Fibroblast of mammary gland (primary cell): ENCODE measurements at regions not wholly inside any gene's neighbourhood (a gene's known extent, or its start where the extent isn't known, plus 50 kb on each side); places are given as distances from the start of the nearest gene placed in this dataset.

Source experiments
- DNase-seq: peaks from one replicate; pipeline ENCODE4 v3.0.0-alpha.2; 2010; ENCODE audit warnings: low read depth
- H3K4me3 ChIP-seq: 2 replicates; pipeline ENCODE4 v1.5.1; 2011; ENCODE audit warnings: low read depth, mild to moderate bottlenecking, low read length, moderate library complexity; ENCODE audit not compliant: control insufficient read depth
- TF ChIP-seq, protein P1 (sequence below): conservative IDR thresholded peaks from 2 replicates; pipeline ENCODE4 v1.5.1; 2011; ENCODE audit warnings: low read depth, low read length, inconsistent platforms; ENCODE audit not compliant: control insufficient read depth, insufficient read depth

DNA sequence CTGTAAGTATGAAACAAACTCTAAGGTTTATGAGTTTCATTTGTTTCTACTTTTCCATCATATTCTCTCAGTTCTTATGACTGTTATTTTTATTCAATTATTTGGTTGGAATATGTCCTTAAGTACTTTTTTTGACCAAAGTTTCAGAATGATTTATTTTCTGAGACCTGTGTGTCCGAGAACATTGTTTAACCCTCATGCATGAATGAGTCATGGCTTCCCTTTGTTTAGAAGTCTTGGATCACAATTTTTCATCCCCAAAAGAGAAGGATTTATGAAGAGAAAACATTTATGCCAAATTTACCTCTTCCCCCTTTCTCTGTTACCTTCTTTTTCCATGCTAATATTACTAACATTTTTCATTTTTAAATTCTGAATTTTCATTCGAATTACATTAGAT lies 518.0 kb upstream of the NR2F2 start:
- peak; percentile 50 for DNase-seq
- H3K4me3 ChIP-seq, result no peak overlapping the region
- TF ChIP-seq, protein P1, sequence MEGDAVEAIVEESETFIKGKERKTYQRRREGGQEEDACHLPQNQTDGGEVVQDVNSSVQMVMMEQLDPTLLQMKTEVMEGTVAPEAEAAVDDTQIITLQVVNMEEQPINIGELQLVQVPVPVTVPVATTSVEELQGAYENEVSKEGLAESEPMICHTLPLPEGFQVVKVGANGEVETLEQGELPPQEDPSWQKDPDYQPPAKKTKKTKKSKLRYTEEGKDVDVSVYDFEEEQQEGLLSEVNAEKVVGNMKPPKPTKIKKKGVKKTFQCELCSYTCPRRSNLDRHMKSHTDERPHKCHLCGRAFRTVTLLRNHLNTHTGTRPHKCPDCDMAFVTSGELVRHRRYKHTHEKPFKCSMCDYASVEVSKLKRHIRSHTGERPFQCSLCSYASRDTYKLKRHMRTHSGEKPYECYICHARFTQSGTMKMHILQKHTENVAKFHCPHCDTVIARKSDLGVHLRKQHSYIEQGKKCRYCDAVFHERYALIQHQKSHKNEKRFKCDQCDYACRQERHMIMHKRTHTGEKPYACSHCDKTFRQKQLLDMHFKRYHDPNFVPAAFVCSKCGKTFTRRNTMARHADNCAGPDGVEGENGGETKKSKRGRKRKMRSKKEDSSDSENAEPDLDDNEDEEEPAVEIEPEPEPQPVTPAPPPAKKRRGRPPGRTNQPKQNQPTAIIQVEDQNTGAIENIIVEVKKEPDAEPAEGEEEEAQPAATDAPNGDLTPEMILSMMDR, result no peak

DNA sequence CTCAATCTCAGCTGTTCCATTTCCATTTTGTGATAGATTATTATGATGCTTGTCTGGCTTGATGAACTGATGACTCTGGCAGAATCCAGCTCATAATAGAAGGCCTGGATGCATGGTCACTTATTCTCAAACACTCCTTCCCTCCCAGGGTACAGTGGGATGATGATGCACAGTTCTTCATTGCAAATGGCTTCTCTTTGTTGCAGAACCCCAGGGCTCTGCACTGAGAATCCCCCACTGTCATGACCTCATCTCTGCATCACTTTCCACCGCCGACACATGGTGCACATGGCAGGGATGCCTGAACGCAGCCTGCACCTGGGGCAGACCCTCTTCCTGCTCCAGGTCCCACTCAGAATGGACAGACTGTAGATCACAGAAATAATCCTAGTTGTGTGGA lies 515.6 kb upstream of the NR2F2 start:
- DNase-seq, result no peak
- TF ChIP-seq, protein P1, result no peak
- no peak overlapping the region for H3K4me3 ChIP-seq

DNA sequence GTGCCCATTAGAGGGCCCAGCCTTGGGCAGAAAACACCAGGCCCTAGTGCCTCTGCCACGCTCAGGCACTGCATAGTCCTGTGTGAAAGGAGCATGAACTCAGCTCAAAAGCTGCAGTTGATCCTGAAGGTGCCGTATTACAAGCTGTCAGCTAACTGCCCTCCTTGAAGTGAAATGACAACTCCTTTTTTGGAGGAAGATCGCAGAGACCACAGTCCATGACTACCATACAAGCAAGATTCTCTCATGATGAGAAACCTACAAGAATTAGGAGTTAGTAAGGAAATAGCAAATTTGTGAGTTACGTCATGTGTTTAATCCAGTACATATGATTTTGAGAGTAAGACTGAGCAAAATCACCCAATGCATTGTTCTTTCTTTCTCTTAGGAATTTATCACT lies 513.9 kb upstream of the NR2F2 start:
- TF ChIP-seq, protein P1, result no peak
- H3K4me3 ChIP-seq, result no peak overlapping the region
- DNase-seq, result no peak

DNA sequence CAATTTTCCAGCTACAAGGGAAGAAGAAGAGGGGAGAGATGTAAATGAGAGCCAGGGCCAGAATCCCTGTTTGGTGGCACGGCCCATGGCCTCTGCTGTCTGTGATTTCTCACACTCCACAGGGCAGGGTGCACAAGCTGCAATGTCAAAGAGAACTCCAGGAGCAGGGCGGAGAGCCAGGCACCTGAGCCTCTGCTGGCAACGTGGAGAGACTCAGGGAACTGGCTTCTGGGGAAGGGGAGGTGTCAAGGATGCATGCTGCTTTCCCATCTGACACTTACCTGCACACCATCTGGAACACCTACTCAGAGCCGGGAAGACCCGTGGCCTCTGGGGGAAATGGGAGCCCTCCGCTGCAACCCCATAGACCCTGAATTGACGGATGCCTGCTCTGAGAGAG lies 507.5 kb upstream of the NR2F2 start:
- TF ChIP-seq, protein P1, result no peak
- no peak overlapping the region for H3K4me3 ChIP-seq
- DNase-seq, result no peak

DNA sequence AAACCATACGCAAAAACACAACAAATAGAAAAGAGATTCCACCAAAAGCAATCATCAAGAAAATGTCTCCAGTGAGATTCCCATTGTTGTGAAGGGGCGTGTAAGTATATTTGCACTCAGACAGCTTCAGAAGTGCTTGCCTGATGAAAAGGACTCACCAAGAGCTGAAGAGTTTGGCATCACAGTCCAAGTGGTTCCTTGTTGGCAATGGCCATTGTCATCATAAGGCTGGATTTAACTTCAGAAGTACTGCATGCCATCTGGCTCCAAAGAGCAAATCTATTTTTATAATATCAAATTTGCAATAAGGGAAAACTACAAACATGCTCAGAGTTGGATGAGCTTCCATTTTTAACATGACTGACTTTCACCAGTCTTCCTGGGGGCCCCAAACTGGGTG lies 505.3 kb upstream of the NR2F2 start:
- H3K4me3 ChIP-seq, result no peak overlapping the region
- no peak for DNase-seq
- TF ChIP-seq, protein P1, result no peak

DNA sequence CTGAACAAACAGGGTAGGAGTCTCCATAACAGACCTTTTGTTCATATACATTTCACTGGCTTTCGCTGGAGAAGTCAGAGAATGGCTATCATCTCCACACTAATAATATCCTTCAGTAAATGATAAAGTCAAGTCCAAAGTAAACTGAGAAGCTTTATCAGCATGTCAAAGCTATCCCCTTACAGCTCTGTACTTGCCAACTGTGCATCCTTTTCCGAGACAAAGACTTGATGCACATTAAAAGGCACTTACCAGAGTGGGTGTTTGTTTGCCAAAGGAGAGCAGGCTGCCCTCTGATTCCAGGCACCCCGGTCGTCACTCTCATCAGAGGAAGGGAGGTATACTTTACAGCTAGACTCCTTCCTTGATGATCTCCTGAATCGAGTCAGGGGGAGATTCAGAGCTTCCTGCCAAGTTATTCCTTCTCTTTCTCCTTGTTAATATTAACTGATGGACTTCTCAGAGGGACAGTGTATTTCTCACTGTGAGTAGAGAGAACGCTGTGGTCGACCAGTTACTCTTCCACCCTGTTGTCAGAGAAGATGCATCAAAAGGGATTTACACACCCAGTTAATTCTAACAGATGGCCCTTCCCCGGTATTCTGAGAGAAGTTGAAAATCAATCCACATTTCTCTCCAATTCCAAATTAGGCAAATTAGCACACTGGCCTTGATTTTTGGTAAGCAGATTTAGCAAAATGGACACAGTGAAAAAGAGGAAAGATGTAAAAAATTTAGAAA lies 504.7 kb upstream of the NR2F2 start:
- H3K4me3 ChIP-seq, result no peak overlapping the region
- TF ChIP-seq, protein P1, result no peak
- DNase-seq, result no peak
